Cardiac fibroblast (primary cell): ENCODE measurements at regions not wholly inside any gene's neighbourhood (a gene's known extent, or its start where the extent isn't known, plus 50 kb on each side); places are given as distances from the start of the nearest gene placed in this dataset.

ENCODE experiments used
- DNase-seq, 2 donors: peaks; one replicate each; pipeline versions ENCODE4 v3.0.0 to v3.0.0-alpha.2; 2010; ENCODE audit warnings: low read depth in 2 of 2
- H3K4me3 ChIP-seq, 2 donors: replicated peaks in 1 of 2; 1 replicate in 1 of 2; 2 replicates in 1 of 2; pipeline ENCODE4 v1.5.1; 2011; ENCODE audit warnings: low read depth in 2 of 2, low read length in 2 of 2, mild to moderate bottlenecking in 2 of 2, moderate library complexity in 1 of 2
- CTCF ChIP-seq: IDR thresholded peaks from one replicate; pipeline ENCODE4 v1.5.1; 2011; ENCODE audit warnings: low read depth, mild to moderate bottlenecking, low read length, inconsistent platforms

- DNase-seq, result no peak
These were observed 54.6 kb upstream of the MBP start for GRCh38 chr18:77187189-77187588.

GRCh38 chr18:77191071-77191751, 58.4 kb upstream of the GALR1 start:
- H3K4me3 ChIP-seq, result no peak overlapping the region
- no peak for TF ChIP-seq CTCF
- DNase-seq, result peak; percentile 34 to 36

More at GRCh38 chr18:77187189-77187588, 54.6 kb upstream of the MBP start:
- no peak for TF ChIP-seq CTCF
- no peak overlapping the region for H3K4me3 ChIP-seq

GRCh38 chr18:77197073-77197472, 52.6 kb upstream of the GALR1 start:
- TF ChIP-seq CTCF, result no peak
- no peak for DNase-seq
- no peak overlapping the region for H3K4me3 ChIP-seq

GRCh38 chr18:77198663-77199062, 51.0 kb upstream of the GALR1 start:
- DNase-seq, result no peak
- no peak overlapping the region for H3K4me3 ChIP-seq
- no peak for TF ChIP-seq CTCF

GRCh38 chr18:77199707-77200106, 49.9 kb upstream of the GALR1 start:
- no peak for TF ChIP-seq CTCF
- no peak overlapping the region for H3K4me3 ChIP-seq
- no peak for DNase-seq
